Neural cell (in vitro differentiated cells): ENCODE measurements at regions not wholly inside any gene's neighbourhood (a gene's known extent, or its start where the extent isn't known, plus 50 kb on each side); places are given as distances from the start of the nearest gene placed in this dataset.

Experiments used
- H2AFZ ChIP-seq: fragments of 200-600, 300-800 bp; sonication (generic), shearing (Covaris generic); 2 replicates; pipeline ENCODE4 v1.6.0; 2014; ENCODE audit warnings: low read depth, mild to moderate bottlenecking, antibody characterized with exemption, low read length, moderate library complexity
- H3F3A ChIP-seq: fragments of 200-600 bp; shearing (Covaris generic); 2 replicates; pipeline ENCODE4 v1.6.1; 2016; ENCODE audit warnings: mild to moderate bottlenecking, moderate library complexity, mixed read lengths, antibody characterized with exemption, low read length; ENCODE audit not compliant: insufficient read depth, poor library complexity, severe bottlenecking
- H3K27ac ChIP-seq: fragments of 200-600, 300-800 bp; sonication (generic), shearing (Covaris generic); 2 replicates; pipeline ENCODE4 v1.5.1; 2014; ENCODE audit warnings: mild to moderate bottlenecking, low read length, moderate library complexity
- H3K27me3 ChIP-seq: fragments of 300-800, 200-600 bp; sonication (generic), shearing (Covaris generic); 2 replicates; pipeline ENCODE4 v1.6.0; 2014; ENCODE audit warnings: mild to moderate bottlenecking, low read depth, low read length, moderate library complexity; ENCODE audit not compliant: insufficient read depth
- H3K36me3 ChIP-seq: fragments of 300-800, 200-600 bp; sonication (generic), shearing (Covaris generic); 2 replicates; pipeline ENCODE4 v1.5.1; 2014; ENCODE audit warnings: mild to moderate bottlenecking, antibody characterized with exemption, low read length, moderate library complexity; ENCODE audit not compliant: insufficient read depth
- H3K4me2 ChIP-seq: fragments of 300-800, 200-600 bp; sonication (generic), shearing (Covaris generic); 2 replicates; pipeline ENCODE4 v1.6.0; 2014; ENCODE audit warnings: mild to moderate bottlenecking, low read length
- H3K4me3 ChIP-seq: fragments of 300-800, 200-600 bp; sonication (generic), shearing (Covaris generic); 2 replicates; pipeline ENCODE4 v1.5.1; 2014; ENCODE audit warnings: mild to moderate bottlenecking, low read length, moderate library complexity
- H3K79me2 ChIP-seq: fragments of 200-600 bp; shearing (Covaris generic); replicated peaks from 2 replicates; pipeline ENCODE4 v1.6.0; 2014; ENCODE audit warnings: mild to moderate bottlenecking, low read length, moderate library complexity; ENCODE audit not compliant: insufficient read depth
- H3K9ac ChIP-seq: fragments of 300-800, 200-600 bp; sonication (generic), shearing (Covaris generic); 2 replicates; pipeline ENCODE4 v1.6.1; 2016; ENCODE audit warnings: mild to moderate bottlenecking, low read length, mixed read lengths
- H3K9me2 ChIP-seq: fragments of 200-600 bp; shearing (Covaris generic); 2 replicates; pipeline ENCODE4 v1.6.1; 2016; ENCODE audit warnings: mild to moderate bottlenecking, low read length, mixed read lengths; ENCODE audit not compliant: insufficient read depth
- H3K9me3 ChIP-seq: fragments of 200-600, 300-800 bp; sonication (generic), shearing (Covaris generic); 2 replicates; pipeline ENCODE4 v1.6.1; 2016; ENCODE audit warnings: mild to moderate bottlenecking, mixed run types, low read length, moderate library complexity, mixed read lengths
- H4K20me1 ChIP-seq: fragments of 200-600 bp; shearing (Covaris generic); 2 replicates; pipeline ENCODE4 v1.6.1; 2016; ENCODE audit warnings: mild to moderate bottlenecking, mixed run types; ENCODE audit not compliant: insufficient read depth
- EP300 ChIP-seq: fragments of 450-650 bp; conservative IDR thresholded peaks from 2 replicates; pipeline ENCODE4 v1.6.1; 2014; ENCODE audit warnings: antibody characterized with exemption, mild to moderate bottlenecking, moderate library complexity; ENCODE audit not compliant: poor library complexity, severe bottlenecking
- EZH2 ChIP-seq: fragments of 200-600, 300-800 bp; shearing (Covaris generic), sonication (generic); IDR thresholded peaks from 2 replicates; pipeline ENCODE4 v1.6.1; 2014; ENCODE audit warnings: antibody characterized with exemption, low read length, borderline replicate concordance, mild to moderate bottlenecking; ENCODE audit not compliant: insufficient read depth, poor library complexity, severe bottlenecking
- MXI1 ChIP-seq: fragments of 450-650 bp; conservative IDR thresholded peaks from 2 replicates; pipeline ENCODE4 v1.6.1; 2014; ENCODE audit warnings: antibody characterized with exemption, mild to moderate bottlenecking; ENCODE audit not compliant: poor library complexity, severe bottlenecking
- POLR2AphosphoS5 ChIP-seq: IDR thresholded peaks from 2 replicates; pipeline ENCODE4 v1.6.1; 2012
- RAD21 ChIP-seq: fragments of 450-650 bp; conservative IDR thresholded peaks from 2 replicates; pipeline ENCODE4 v1.6.1; 2014; ENCODE audit warnings: antibody characterized with exemption, mild to moderate bottlenecking, moderate library complexity
- SMC3 ChIP-seq: fragments of 450-650 bp; conservative IDR thresholded peaks from 2 replicates; pipeline ENCODE4 v1.6.1; 2014; ENCODE audit warnings: antibody characterized with exemption, mild to moderate bottlenecking, moderate library complexity; ENCODE audit not compliant: poor library complexity
- TAF1 ChIP-seq: IDR thresholded peaks from 2 replicates; pipeline ENCODE4 v1.6.1; 2012; ENCODE audit warnings: low read depth
- TF ChIP-seq, protein P1 (sequence below): fragments of 450-650 bp; IDR thresholded peaks from 2 replicates; pipeline ENCODE4 v1.5.1; 2014; ENCODE audit warnings: antibody characterized with exemption, mild to moderate bottlenecking, moderate library complexity; ENCODE audit not compliant: poor library complexity, severe bottlenecking
- TF ChIP-seq, protein P2 (sequence below): IDR thresholded peaks from 2 replicates; pipeline ENCODE4 v1.6.1; 2012; ENCODE audit warnings: borderline replicate concordance

DNA sequence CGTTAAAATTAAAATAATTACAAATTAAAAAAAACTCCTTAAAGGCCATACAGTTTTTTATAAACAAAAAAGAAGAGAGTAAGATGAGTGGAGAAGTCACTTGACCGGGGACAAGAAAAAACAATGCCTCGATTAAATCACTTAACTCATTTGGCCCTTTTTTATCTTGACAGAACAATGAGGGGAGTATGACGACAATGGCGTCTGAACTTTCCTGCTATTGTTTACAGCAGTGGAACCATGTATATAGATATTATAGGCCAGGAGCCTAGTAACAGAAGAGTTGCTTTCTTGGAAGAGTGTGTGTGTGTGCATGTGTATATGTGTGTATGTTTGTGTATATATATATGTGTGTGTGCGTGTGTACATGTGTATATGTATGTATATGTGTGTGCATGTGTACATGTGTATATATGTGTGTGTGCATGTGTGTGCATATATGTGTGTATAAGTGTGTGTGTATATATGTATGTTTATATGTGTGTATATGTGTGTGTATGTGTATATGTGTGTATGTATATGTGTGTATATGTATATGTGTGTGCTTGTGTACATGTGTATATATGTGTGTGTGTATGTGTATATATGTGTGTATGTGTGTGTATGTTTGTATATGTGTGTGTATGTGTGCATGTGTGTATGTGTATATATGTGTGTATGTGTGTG is 153.4 kb upstream of the FAT1 start:
- Histone ChIP-seq H3F3A (no peaks in the 10 kb centered on the region), H3K9ac (no peak overlapping the region), H3K27me3 (no peaks in the 10 kb centered on the region), H3K4me2 (no peak overlapping the region), H4K20me1 (no peaks in the 10 kb centered on the region), H3K9me2 (no peaks in the 10 kb centered on the region), H3K4me3 (no peak overlapping the region), H3K9me3 (no peaks in the 10 kb centered on the region), H2AFZ (no peak overlapping the region), H3K36me3 (no peaks in the 10 kb centered on the region), H3K27ac (no peak overlapping the region), H3K79me2 (no peaks in the 10 kb centered on the region)
- TF ChIP-seq, protein P1, sequence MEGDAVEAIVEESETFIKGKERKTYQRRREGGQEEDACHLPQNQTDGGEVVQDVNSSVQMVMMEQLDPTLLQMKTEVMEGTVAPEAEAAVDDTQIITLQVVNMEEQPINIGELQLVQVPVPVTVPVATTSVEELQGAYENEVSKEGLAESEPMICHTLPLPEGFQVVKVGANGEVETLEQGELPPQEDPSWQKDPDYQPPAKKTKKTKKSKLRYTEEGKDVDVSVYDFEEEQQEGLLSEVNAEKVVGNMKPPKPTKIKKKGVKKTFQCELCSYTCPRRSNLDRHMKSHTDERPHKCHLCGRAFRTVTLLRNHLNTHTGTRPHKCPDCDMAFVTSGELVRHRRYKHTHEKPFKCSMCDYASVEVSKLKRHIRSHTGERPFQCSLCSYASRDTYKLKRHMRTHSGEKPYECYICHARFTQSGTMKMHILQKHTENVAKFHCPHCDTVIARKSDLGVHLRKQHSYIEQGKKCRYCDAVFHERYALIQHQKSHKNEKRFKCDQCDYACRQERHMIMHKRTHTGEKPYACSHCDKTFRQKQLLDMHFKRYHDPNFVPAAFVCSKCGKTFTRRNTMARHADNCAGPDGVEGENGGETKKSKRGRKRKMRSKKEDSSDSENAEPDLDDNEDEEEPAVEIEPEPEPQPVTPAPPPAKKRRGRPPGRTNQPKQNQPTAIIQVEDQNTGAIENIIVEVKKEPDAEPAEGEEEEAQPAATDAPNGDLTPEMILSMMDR = no peak
- TF ChIP-seq EP300 (no peak), EZH2 (no peak), SMC3 (no peak), TAF1 (no peak), POLR2AphosphoS5 (no peak), RAD21 (no peak), MXI1 (no peak)
- TF ChIP-seq, protein P2, sequence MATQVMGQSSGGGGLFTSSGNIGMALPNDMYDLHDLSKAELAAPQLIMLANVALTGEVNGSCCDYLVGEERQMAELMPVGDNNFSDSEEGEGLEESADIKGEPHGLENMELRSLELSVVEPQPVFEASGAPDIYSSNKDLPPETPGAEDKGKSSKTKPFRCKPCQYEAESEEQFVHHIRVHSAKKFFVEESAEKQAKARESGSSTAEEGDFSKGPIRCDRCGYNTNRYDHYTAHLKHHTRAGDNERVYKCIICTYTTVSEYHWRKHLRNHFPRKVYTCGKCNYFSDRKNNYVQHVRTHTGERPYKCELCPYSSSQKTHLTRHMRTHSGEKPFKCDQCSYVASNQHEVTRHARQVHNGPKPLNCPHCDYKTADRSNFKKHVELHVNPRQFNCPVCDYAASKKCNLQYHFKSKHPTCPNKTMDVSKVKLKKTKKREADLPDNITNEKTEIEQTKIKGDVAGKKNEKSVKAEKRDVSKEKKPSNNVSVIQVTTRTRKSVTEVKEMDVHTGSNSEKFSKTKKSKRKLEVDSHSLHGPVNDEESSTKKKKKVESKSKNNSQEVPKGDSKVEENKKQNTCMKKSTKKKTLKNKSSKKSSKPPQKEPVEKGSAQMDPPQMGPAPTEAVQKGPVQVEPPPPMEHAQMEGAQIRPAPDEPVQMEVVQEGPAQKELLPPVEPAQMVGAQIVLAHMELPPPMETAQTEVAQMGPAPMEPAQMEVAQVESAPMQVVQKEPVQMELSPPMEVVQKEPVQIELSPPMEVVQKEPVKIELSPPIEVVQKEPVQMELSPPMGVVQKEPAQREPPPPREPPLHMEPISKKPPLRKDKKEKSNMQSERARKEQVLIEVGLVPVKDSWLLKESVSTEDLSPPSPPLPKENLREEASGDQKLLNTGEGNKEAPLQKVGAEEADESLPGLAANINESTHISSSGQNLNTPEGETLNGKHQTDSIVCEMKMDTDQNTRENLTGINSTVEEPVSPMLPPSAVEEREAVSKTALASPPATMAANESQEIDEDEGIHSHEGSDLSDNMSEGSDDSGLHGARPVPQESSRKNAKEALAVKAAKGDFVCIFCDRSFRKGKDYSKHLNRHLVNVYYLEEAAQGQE = no peak

DNA sequence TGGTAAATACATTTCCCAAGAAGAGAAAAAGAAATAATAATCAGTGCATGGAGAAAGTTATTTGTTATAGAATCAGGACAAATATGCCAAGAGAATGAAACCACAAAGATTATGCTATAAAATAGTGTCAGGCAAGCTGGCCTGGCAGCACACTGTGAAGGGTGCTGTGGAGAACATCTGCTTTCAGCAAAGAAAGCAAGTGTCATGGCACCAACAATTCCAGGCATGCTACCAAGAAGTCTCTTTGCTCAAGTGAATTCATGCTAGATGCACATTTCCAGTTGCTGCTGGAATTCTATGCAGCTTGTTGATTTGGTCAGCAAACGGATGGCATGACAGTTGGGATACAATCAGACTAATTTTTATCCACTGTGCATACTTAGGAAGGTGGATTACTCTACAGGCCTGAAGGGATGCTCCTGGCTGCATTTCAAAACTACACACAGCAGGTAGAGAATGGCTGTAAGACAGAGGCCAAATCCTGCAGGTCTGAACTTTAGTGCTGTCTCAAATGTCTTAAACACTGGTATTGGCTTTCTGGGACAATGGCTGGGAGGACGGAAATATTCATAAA is 154.6 kb upstream of the FAT1 start:
- H3K4me2 ChIP-seq = no peak overlapping the region
- no peak for TF ChIP-seq RAD21
- TF ChIP-seq EP300 = no peak
- no peak for TF ChIP-seq EZH2
- no peak for TF ChIP-seq TAF1
- H3K9me3 ChIP-seq = no peaks in the 10 kb centered on the region
- no peaks in the 10 kb centered on the region for H3K9me2 ChIP-seq
- H3K36me3 ChIP-seq = no peaks in the 10 kb centered on the region
- no peak overlapping the region for H3K27ac ChIP-seq
- no peaks in the 10 kb centered on the region for H3F3A ChIP-seq
- H4K20me1 ChIP-seq = no peaks in the 10 kb centered on the region
- H3K4me3 ChIP-seq = no peak overlapping the region
- no peaks in the 10 kb centered on the region for H3K27me3 ChIP-seq
- H3K9ac ChIP-seq = no peak overlapping the region
- no peak overlapping the region for H2AFZ ChIP-seq
- H3K79me2 ChIP-seq = no peaks in the 10 kb centered on the region
